H9 (cell line): ENCODE measurements at regions not wholly inside any gene's neighbourhood (a gene's known extent, or its start where the extent isn't known, plus 50 kb on each side); places are given as distances from the start of the nearest gene placed in this dataset.

Source experiments
- DNase-seq: peaks from one replicate; pipeline ENCODE4 v3.0.0-alpha.2; 2017
- H2AFZ ChIP-seq: one replicate; pipeline ENCODE4 v1.6.1; 2013; ENCODE audit warnings: mild to moderate bottlenecking, low read length, control low read depth, moderate library complexity
- H2AK5ac ChIP-seq: 2 replicates; pipeline ENCODE4 v1.6.1; 2013; ENCODE audit warnings: low read length, control low read depth, mixed read lengths; ENCODE audit not compliant: insufficient read length
- H2BK120ac ChIP-seq: one replicate; pipeline ENCODE4 v1.6.1; 2013; ENCODE audit warnings: low read depth, mild to moderate bottlenecking, low read length, control low read depth, inconsistent platforms; ENCODE audit not compliant: poor library complexity, severe bottlenecking
- H2BK12ac ChIP-seq: 2 replicates; pipeline ENCODE4 v1.6.1; 2013; ENCODE audit warnings: low read length, control low read depth, mixed read lengths, low read depth; ENCODE audit not compliant: insufficient read length
- H2BK15ac ChIP-seq: 2 replicates; pipeline ENCODE4 v1.6.1; 2013; ENCODE audit warnings: low read depth, low read length, control low read depth
- H2BK20ac ChIP-seq: one replicate; pipeline ENCODE4 v1.6.1; 2013; ENCODE audit warnings: low read depth, mild to moderate bottlenecking, low read length, control low read depth, inconsistent platforms; ENCODE audit not compliant: poor library complexity, severe bottlenecking
- H2BK5ac ChIP-seq: 2 replicates; pipeline ENCODE4 v1.6.1; 2013; ENCODE audit warnings: low read length, control low read depth, mixed read lengths; ENCODE audit not compliant: insufficient read length
- H3K14ac ChIP-seq: 2 replicates; pipeline ENCODE4 v1.6.1; 2013; ENCODE audit warnings: low read length, control low read depth; ENCODE audit not compliant: insufficient read depth
- H3K18ac ChIP-seq: 2 replicates; pipeline ENCODE4 v1.6.1; 2013; ENCODE audit warnings: low read depth, mild to moderate bottlenecking, mixed read lengths, low read length, control low read depth; ENCODE audit not compliant: insufficient read length
- H3K23ac ChIP-seq: 2 replicates; pipeline ENCODE4 v1.6.1; 2013; ENCODE audit warnings: low read length, control low read depth, mixed read lengths, low read depth; ENCODE audit not compliant: insufficient read length
- H3K23me2 ChIP-seq: 2 replicates; pipeline ENCODE4 v1.6.1; 2013; ENCODE audit warnings: low read depth, mild to moderate bottlenecking, mixed read lengths, low read length, control low read depth; ENCODE audit not compliant: insufficient read length, poor library complexity, severe bottlenecking
- H3K27ac ChIP-seq: 2 replicates; pipeline ENCODE4 v1.5.1; 2013; ENCODE audit warnings: low read length, control low read depth, mixed read lengths, low read depth; ENCODE audit not compliant: insufficient read length
- H3K27me3 ChIP-seq: 2 replicates; pipeline ENCODE4 v1.6.1; 2013; ENCODE audit warnings: low read length, control low read depth, inconsistent platforms; ENCODE audit not compliant: insufficient read depth
- H3K4ac ChIP-seq: 2 replicates; pipeline ENCODE4 v1.6.1; 2013; ENCODE audit warnings: low read depth, mild to moderate bottlenecking, control low read depth, inconsistent platforms, low read length, moderate library complexity
- H3K4me1 ChIP-seq: 2 replicates; pipeline ENCODE4 v1.6.1; 2013; ENCODE audit warnings: low read length, control low read depth, inconsistent platforms; ENCODE audit not compliant: insufficient read depth
- H3K4me2 ChIP-seq: 2 replicates; pipeline ENCODE4 v1.6.1; 2013; ENCODE audit warnings: low read length, control low read depth, mixed read lengths; ENCODE audit not compliant: insufficient read length, insufficient read depth
- H3K56ac ChIP-seq: 2 replicates; pipeline ENCODE4 v1.6.1; 2013; ENCODE audit warnings: low read depth, mild to moderate bottlenecking, mixed read lengths, low read length, control low read depth; ENCODE audit not compliant: insufficient read length
- H3K79me1 ChIP-seq: 2 replicates; pipeline ENCODE4 v1.6.1; 2013; ENCODE audit warnings: low read depth, mild to moderate bottlenecking, moderate library complexity, low read length, control low read depth, inconsistent platforms; ENCODE audit not compliant: insufficient read depth, poor library complexity, severe bottlenecking
- H3K79me2 ChIP-seq: 2 replicates; pipeline ENCODE4 v1.6.1; 2013; ENCODE audit warnings: low read length, control low read depth, inconsistent platforms; ENCODE audit not compliant: insufficient read depth
- H3K9ac ChIP-seq: 2 replicates; pipeline ENCODE4 v1.6.1; 2013; ENCODE audit warnings: low read length, control low read depth, mixed read lengths; ENCODE audit not compliant: insufficient read length; ENCODE audit errors: extremely low read depth
- H3K9me3 ChIP-seq: one replicate; pipeline ENCODE4 v1.6.1; 2013; ENCODE audit warnings: low read depth, low read length, inconsistent platforms; ENCODE audit not compliant: control insufficient read depth
- H3T11ph ChIP-seq: one replicate; pipeline ENCODE4 v1.6.1; 2013; ENCODE audit warnings: mild to moderate bottlenecking, low read length, control low read depth, inconsistent platforms
- H4K20me1 ChIP-seq: one replicate; pipeline ENCODE4 v1.6.1; 2013; ENCODE audit not compliant: control insufficient read depth, insufficient read length, insufficient read depth
- H4K5ac ChIP-seq: 2 replicates; pipeline ENCODE4 v1.6.1; 2013; ENCODE audit warnings: low read depth, mild to moderate bottlenecking, mixed read lengths, low read length, control low read depth; ENCODE audit not compliant: insufficient read length
- H4K8ac ChIP-seq: replicated peaks from 2 replicates; pipeline ENCODE4 v1.6.1; 2013; ENCODE audit warnings: low read length, control low read depth, mixed read lengths, low read depth; ENCODE audit not compliant: insufficient read length
- H4K91ac ChIP-seq: 2 replicates; pipeline ENCODE4 v1.6.1; 2013; ENCODE audit warnings: low read depth, mild to moderate bottlenecking, moderate library complexity, mixed read lengths, low read length, control low read depth; ENCODE audit not compliant: insufficient read length
- H3K27ac Mint-ChIP-seq, 3 experiments: 2 replicates in 2 of 3; 3 replicates in 1 of 3; pipeline ENCODE4 v1.8.0; 2020 to 2021; ENCODE audit warnings: mixed read lengths in 3 of 3, mild to moderate bottlenecking in 1 of 3, moderate library complexity in 1 of 3
- H3K27me3 Mint-ChIP-seq: 2 replicates; pipeline ENCODE4 v1.8.0; 2021; ENCODE audit warnings: low read depth, mild to moderate bottlenecking, moderate library complexity, mixed read lengths
- H3K36me3 Mint-ChIP-seq, 3 experiments: 2 replicates in 2 of 3; 3 replicates in 1 of 3; pipeline ENCODE4 v1.8.0; 2020 to 2021; ENCODE audit warnings: low read depth in 3 of 3, mixed read lengths in 3 of 3; ENCODE audit not compliant: insufficient read depth in 1 of 3
- H3K4me1 Mint-ChIP-seq, 2 experiments: 2 replicates each; pipeline ENCODE4 v1.8.0; 2020; ENCODE audit warnings: mixed read lengths in 2 of 2
- H3K4me3 Mint-ChIP-seq, 2 experiments: 2 replicates in 1 of 2; 3 replicates in 1 of 2; pipeline ENCODE4 v1.8.0; 2020 to 2021; ENCODE audit warnings: mild to moderate bottlenecking in 2 of 2, mixed read lengths in 2 of 2, moderate library complexity in 1 of 2
- H3K9me3 Mint-ChIP-seq, 2 experiments: 2 replicates in 1 of 2; 3 replicates in 1 of 2; pipeline ENCODE4 v1.8.0; 2020; ENCODE audit warnings: mild to moderate bottlenecking in 2 of 2, mixed read lengths in 2 of 2, moderate library complexity in 1 of 2
- CTCF ChIP-seq: fragments of 200-600 bp; sonication (generic); conservative IDR thresholded peaks from 3 replicates; pipeline ENCODE4 v1.8.0; 2021; ENCODE audit warnings: antibody characterized with exemption, mild to moderate bottlenecking
- WGBS: extraction: QIAGEN DNeasy Blood & Tissue Kit; methylation state at CpG from one replicate; pipeline ENCODE4 v1.1.7; 2013; ENCODE audit warnings: missing lambda C conversion rate, low lambda C conversion rate, mixed read lengths; ENCODE audit not compliant: insufficient read length; ENCODE audit errors: extremely low coverage; 5-methylcytosine and 5-hydroxymethylcytosine counted together

GRCh38 chr2:160862226-160862625 is 298.0 kb upstream of the TANK start:
- Histone ChIP-seq H4K8ac (no peak overlapping the region), H4K20me1 (no peaks in the 10 kb centered on the region), H3K23ac (no peak overlapping the region), H3K56ac (no peak overlapping the region), H2AFZ (no peak overlapping the region), H3K9ac (no peak overlapping the region), H3K27me3 (no peaks in the 10 kb centered on the region), H2AK5ac (no peak overlapping the region), H3T11ph (no peak overlapping the region), H2BK5ac (no peak overlapping the region), H2BK20ac (no peak overlapping the region), H2BK120ac (no peak overlapping the region), H3K27ac (no peak overlapping the region), H3K18ac (no peak overlapping the region), H3K79me1 (no peaks in the 10 kb centered on the region), H4K91ac (no peak overlapping the region), H3K23me2 (no peaks in the 10 kb centered on the region), H3K79me2 (no peaks in the 10 kb centered on the region), H3K14ac (no peak overlapping the region), H3K4ac (no peak overlapping the region), H2BK15ac (no peak overlapping the region), H3K4me2 (no peak overlapping the region), H3K9me3 (no peaks in the 10 kb centered on the region), H2BK12ac (no peak overlapping the region), H4K5ac (no peak overlapping the region), H3K4me1 (no peaks in the 10 kb centered on the region)
- Mint-ChIP-seq H3K27ac (no peak overlapping the region), H3K4me3 (no peak overlapping the region), H3K4me1 (no peaks in the 10 kb centered on the region), H3K36me3 (no peaks in the 10 kb centered on the region), H3K9me3 (no peaks in the 10 kb centered on the region), H3K27me3 (no peaks in the 10 kb centered on the region)
- no peak for DNase-seq
- no peak for TF ChIP-seq CTCF
- WGBS = no CpG with 5 or more reads among the region's 2 CpGs
